NCI-H2227 (cell line): ENCODE measurements at regions not wholly inside any gene's neighbourhood (a gene's known extent, or its start where the extent isn't known, plus 50 kb on each side); places are given as distances from the start of the nearest gene placed in this dataset.
"Not testable (repeated sequence)": the region's sequence is repeated elsewhere in the genome, so short reads cannot be mapped to it uniquely, and the experiment has no call there.

Source experiments
- DNase-seq: peaks from one replicate; lab custom pipeline; 2025; ENCODE audit not compliant: unreplicated experiment; lab: John Stamatoyannopoulos, UW

DNA sequence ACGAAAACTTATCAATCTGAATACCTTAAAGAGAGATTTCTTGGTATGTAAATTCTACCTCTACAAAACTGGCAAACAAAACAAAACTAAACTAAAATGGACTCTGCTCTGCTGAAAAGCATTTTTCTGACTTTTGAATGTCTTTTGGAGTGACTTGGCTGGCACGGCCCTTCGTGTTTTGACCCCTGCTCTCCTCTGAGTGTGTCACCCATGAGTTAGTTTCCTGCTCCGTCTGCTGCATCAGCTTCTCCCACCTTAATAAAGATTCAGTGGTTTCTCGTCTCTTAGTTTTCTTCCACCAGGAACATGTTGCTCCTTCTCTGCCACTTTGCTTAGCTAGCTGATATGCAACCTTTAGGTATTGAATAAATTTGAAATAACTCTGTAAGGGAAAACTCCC, 1084.0 kb upstream of the CDH18 start:
- no peak for DNase-seq

DNA sequence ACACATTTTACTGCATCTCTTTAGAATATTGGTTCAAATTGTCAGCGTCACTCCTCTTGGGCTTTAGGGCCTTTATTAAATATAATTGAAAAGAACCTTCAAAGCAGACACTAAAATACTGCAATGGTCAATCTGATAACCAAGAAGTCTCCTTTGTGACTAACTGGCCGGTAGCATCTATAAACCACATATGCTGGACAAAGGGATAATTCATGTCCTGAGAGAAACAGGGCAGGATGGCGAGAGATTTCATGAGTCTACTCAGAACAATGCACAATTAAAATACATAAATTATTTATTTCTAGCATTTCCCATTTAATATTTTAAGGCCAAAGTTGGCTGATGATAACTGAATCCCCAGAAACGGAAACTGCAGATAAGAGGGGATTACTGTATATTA, 1083.4 kb upstream of the CDH18 start:
- DNase-seq: no peak

GRCh38 chr5:21070858-21071257, 1082.9 kb upstream of the CDH18 start:
- no peak for DNase-seq

GRCh38 chr5:21067724-21068123, 1079.7 kb upstream of the CDH18 start:
- DNase-seq: no peak

DNA sequence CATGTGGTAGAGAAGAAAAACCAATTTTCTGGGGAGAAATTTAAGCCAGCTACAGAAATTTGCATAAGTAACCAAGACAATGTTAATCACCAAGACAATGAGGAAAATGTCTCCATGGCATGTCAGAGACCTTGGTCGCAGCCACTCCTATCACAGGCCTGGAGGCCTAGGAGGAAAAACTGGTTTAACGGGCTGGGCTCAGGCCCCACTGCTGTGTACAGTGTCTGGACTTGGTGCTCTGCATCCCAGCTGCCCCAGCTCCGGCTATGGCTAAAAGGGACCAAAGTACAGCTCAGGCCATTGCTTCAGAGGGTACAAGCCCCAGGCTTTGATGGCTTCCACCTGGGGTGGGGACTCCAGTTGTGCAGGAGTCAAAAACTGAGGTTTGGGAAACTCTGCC, 1075.1 kb upstream of the CDH18 start:
- no peak for DNase-seq

DNA sequence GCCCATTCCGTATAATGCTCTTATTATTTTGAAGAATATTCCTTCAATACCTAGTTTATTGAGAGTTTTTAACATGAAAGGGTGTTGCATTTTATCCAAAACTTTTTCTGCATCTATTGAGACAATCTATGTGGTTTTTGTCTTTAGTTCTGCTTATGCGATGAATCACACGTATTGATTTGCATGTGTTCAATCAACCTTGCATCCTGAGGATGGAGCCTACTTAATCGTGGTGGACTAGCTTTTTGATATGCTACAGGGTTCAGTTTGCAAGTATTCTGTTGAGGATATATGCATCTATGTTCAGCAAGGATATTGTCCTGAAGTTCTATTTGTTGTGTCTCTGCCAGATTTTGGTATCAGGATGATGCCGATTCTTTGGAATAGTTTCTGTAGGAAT, 1070.3 kb upstream of the CDH18 start:
- DNase-seq: no peak

DNA sequence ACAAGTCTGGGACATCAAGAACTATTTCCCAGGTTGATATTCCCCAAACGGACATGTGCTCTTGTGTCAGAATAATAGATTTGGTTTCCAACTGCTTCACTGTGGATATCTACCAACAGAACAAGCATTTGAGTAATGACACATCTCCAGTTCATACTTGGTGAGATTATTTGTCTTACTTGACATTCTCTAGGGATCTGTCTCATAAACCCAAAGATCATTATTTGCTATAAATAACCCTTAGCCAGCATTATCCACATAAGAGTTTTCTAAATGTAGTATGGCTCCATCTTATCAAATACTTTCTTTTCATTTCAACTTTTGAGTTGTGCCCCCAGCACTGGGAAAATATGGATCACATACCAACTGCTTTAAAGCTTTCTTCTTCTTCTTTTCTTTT, 1063.9 kb upstream of the CDH18 start:
- DNase-seq: no peak

GRCh38 chr5:21049901-21050300, 1061.9 kb upstream of the CDH18 start:
- no peak for DNase-seq

DNA sequence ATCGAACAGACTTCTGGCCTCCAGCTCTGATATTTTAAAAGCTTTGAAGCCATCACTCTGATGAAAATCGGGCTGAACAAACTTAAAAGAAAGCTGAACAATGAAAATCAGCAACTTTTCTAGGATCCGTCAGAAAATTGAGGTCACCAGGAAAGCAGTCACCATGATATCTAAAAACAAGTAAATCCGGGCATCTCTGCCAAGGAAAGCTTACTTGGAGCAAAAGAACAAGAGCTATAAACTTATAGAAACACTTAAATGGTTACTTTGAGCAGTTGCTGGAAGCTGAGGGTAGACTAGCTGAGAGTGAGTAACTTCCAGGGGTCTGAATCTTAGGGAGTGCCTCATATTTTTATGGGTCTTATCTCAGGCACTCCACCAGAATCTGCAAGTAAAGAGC, 1043.0 kb upstream of the CDH18 start:
- DNase-seq: no peak

DNA sequence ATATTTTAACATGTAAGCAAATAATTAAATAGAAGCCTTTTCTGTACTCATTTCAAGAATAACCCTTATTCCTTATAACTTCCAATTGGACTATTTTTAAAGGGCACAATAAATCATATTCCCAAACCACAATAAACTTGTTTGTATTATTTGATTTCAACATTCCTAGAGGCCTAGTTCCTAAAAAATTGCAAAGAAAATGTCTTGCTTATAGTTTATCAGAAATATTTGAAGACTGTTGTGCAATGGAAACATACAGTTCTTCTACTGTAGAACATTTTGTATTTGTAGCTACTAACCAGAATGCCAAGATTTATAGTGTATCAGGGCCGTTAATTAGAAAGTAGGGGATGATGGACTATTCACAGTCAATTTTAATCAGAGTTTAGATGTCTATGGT, 1037.0 kb upstream of the CDH18 start:
- no peak for DNase-seq

DNA sequence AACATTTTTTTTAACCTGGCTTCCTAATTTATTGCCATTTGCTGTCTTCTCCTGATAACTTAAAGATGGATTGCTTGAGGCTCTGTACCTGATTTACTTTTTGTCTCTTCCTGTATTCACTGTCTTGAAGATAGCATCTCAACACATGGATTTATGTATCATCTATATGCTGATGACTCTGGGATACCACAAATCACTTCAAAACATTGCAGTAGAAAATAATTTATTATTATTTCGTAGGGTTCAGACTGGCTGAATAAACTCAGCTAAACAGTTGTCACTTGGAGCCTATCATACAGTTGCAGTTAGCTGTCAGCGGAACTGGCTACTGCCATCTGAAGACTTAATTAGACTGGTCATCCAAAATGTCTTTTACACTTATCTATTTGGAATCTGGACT, 1025.2 kb upstream of the CDH18 start:
- no peak for DNase-seq

GRCh38 chr5:21007781-21008180, 1019.8 kb upstream of the CDH18 start:
- DNase-seq: no peak

GRCh38 chr5:20988933-20989332, 1000.9 kb upstream of the CDH18 start:
- not testable (repeated sequence) for DNase-seq

GRCh38 chr5:20985754-20986153, 997.8 kb upstream of the CDH18 start:
- no peak for DNase-seq

GRCh38 chr5:20974426-20974825, 986.4 kb upstream of the CDH18 start:
- no peak for DNase-seq

- DNase-seq: no peak
Measured at GRCh38 chr5:20972419-20972925, 984.5 kb upstream of the CDH18 start.

- no peak for DNase-seq
Measured at GRCh38 chr5:20959347-20959746, 971.3 kb upstream of the CDH18 start.

- DNase-seq: no peak
Measured at GRCh38 chr5:20958641-20959040, 970.6 kb upstream of the CDH18 start.

- DNase-seq: no peak
Measured at GRCh38 chr5:20956134-20956533, 968.1 kb upstream of the CDH18 start.

DNA sequence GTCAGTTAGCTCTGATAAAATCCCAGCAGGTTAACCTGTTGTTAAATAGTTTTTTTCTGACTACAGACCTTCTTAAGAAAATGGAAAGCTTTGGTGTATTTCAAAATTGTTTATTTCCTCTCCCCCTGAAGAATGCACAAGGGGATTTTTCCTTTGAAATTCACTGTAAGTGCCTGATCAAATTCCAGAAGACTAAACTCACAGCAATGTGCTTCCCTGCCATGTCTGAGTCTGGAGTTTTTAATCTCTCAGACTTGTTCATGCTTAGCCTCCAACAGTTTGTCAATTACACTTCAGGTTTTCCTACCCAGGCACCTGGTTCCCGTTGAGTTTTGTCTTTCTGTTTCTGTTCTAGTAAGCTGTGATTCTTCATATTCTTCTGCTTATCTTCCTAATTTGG, 961.6 kb upstream of the CDH18 start:
- DNase-seq: no peak

GRCh38 chr5:20943183-20943971, 955.4 kb upstream of the CDH18 start:
- not testable (repeated sequence) for DNase-seq

- not testable (repeated sequence) for DNase-seq
Measured at GRCh38 chr5:20942603-20943002, 954.6 kb upstream of the CDH18 start.

GRCh38 chr5:20940786-20941185, 952.8 kb upstream of the CDH18 start:
- not testable (repeated sequence) for DNase-seq
